HAP-1 (cell line): ENCODE measurements at regions not wholly inside any gene's neighbourhood (a gene's known extent, or its start where the extent isn't known, plus 50 kb on each side); places are given as distances from the start of the nearest gene placed in this dataset.
"Not testable (repeated sequence)": the region's sequence is repeated elsewhere in the genome, so short reads cannot be mapped to it uniquely, and the experiment has no call there.

Experiments used
- DNase-seq, 2 experiments: peaks; one replicate each; pipeline ENCODE4 v3.0.0-alpha.2; 2016 to 2020; ENCODE audit warnings: low spot score in 2 of 2
- H3K27me3 ChIP-seq: fragments of 250-450 bp; sonication (Bioruptor Pico); 2 replicates; pipeline ENCODE4 v1.5.1; 2020; ENCODE audit warnings: low read depth, mild to moderate bottlenecking, moderate library complexity
- H3K36me3 ChIP-seq: fragments of 250-450 bp; sonication (Bioruptor Pico); replicated peaks from 2 replicates; pipeline ENCODE4 v1.5.1; 2020; ENCODE audit warnings: mild to moderate bottlenecking
- H3K4me1 ChIP-seq: fragments of 250-450 bp; sonication (Bioruptor Pico); 2 replicates; pipeline ENCODE4 v1.5.1; 2020; ENCODE audit warnings: mild to moderate bottlenecking
- H3K4me3 ChIP-seq: fragments of 250-450 bp; sonication (Bioruptor Pico); 2 replicates; pipeline ENCODE4 v1.5.1; 2020; ENCODE audit warnings: mild to moderate bottlenecking, moderate library complexity
- H3K9me3 ChIP-seq: fragments of 250-450 bp; sonication (Bioruptor Pico); 2 replicates; pipeline ENCODE4 v1.5.1; 2020; ENCODE audit warnings: mild to moderate bottlenecking, moderate library complexity
- in situ Hi-C: fragments of 300-500 bp; cut with MboI; formaldehyde crosslinking; loops from 3 replicates; pipeline ENCODE4 v1.14.3; 2020; ENCODE audit warnings: low sequenced_read_pairs, inconsistent platforms, mixed read lengths

- in situ Hi-C loops = no loop called here
- no peak for DNase-seq
- no peaks in the 10 kb centered on the region for H3K9me3 ChIP-seq
Measured at GRCh38 chr21:15199414-15200383, 134.9 kb upstream of the NRIP1 start.

GRCh38 chr21:15203740-15204139, 138.9 kb upstream of the NRIP1 start:
- no peak overlapping the region for H3K4me3 ChIP-seq
- no peak for DNase-seq
- H3K27me3 ChIP-seq = no peaks in the 10 kb centered on the region
- H3K4me1 ChIP-seq = no peaks in the 10 kb centered on the region
- H3K36me3 ChIP-seq = no peaks in the 10 kb centered on the region
- in situ Hi-C loops = no loop called here
- no peaks in the 10 kb centered on the region for H3K9me3 ChIP-seq

More at GRCh38 chr21:15199414-15200383, 134.9 kb upstream of the NRIP1 start:
- Histone ChIP-seq H3K4me1 (no peaks in the 10 kb centered on the region), H3K4me3 (no peak overlapping the region), H3K36me3 (no peaks in the 10 kb centered on the region), H3K27me3 (no peaks in the 10 kb centered on the region)

GRCh38 chr21:15204140-15204969, 139.6 kb upstream of the NRIP1 start:
- H3K9me3 ChIP-seq = no peaks in the 10 kb centered on the region
- H3K4me3 ChIP-seq = no peak overlapping the region
- H3K27me3 ChIP-seq = no peaks in the 10 kb centered on the region
- in situ Hi-C loops = no loop called here
- DNase-seq = no peak
- H3K4me1 ChIP-seq = no peaks in the 10 kb centered on the region
- no peaks in the 10 kb centered on the region for H3K36me3 ChIP-seq

- Histone ChIP-seq H3K36me3 (no peaks in the 10 kb centered on the region), H3K27me3 (no peaks in the 10 kb centered on the region), H3K4me1 (no peaks in the 10 kb centered on the region), H3K4me3 (no peak overlapping the region), H3K9me3 (no peaks in the 10 kb centered on the region)
- DNase-seq = no peak
- in situ Hi-C loops = no loop called here
Measured at GRCh38 chr21:15204970-15205286, 140.1 kb upstream of the NRIP1 start.

GRCh38 chr21:15206514-15206913, 141.7 kb upstream of the NRIP1 start:
- in situ Hi-C loops = no loop called here
- H3K4me3 ChIP-seq = no peak overlapping the region
- no peak for DNase-seq
- no peaks in the 10 kb centered on the region for H3K27me3 ChIP-seq
- H3K9me3 ChIP-seq = no peaks in the 10 kb centered on the region; the same call in 1 of the 2 replicates
- H3K36me3 ChIP-seq = no peaks in the 10 kb centered on the region
- H3K4me1 ChIP-seq = no peaks in the 10 kb centered on the region

GRCh38 chr21:15207231-15207630, 142.4 kb upstream of the NRIP1 start:
- no peak for DNase-seq
- Histone ChIP-seq H3K27me3 (no peaks in the 10 kb centered on the region), H3K4me1 (no peaks in the 10 kb centered on the region), H3K36me3 (no peaks in the 10 kb centered on the region), H3K4me3 (no peak overlapping the region), H3K9me3 (no peaks in the 10 kb centered on the region; the same call in 1 of the 2 replicates)
- in situ Hi-C loops = no loop called here

- H3K27me3 ChIP-seq = no peaks in the 10 kb centered on the region
- H3K9me3 ChIP-seq = no peaks in the 10 kb centered on the region; the same call in 1 of the 2 replicates
- no peaks in the 10 kb centered on the region for H3K4me1 ChIP-seq
- no peak for DNase-seq
- no peaks in the 10 kb centered on the region for H3K36me3 ChIP-seq
- no peak overlapping the region for H3K4me3 ChIP-seq
- in situ Hi-C loops = no loop called here
Measured at GRCh38 chr21:15207635-15208370, 143.0 kb upstream of the NRIP1 start.

- in situ Hi-C loops = no loop called here
Measured at GRCh38 chr21:15208786-15209185, 144.0 kb upstream of the NRIP1 start.

GRCh38 chr21:15209224-15209623, 144.4 kb upstream of the NRIP1 start:
- Histone ChIP-seq H3K27me3 (no peaks in the 10 kb centered on the region), H3K4me1 (no peaks in the 10 kb centered on the region), H3K4me3 (no peak overlapping the region), H3K9me3 (no peaks in the 10 kb centered on the region; the same call in 1 of the 2 replicates), H3K36me3 (no peaks in the 10 kb centered on the region)
- in situ Hi-C loops = no loop called here
- no peak for DNase-seq

More at GRCh38 chr21:15208786-15209185, 144.0 kb upstream of the NRIP1 start:
- Histone ChIP-seq H3K4me3 (no peak overlapping the region), H3K36me3 (no peaks in the 10 kb centered on the region), H3K27me3 (no peaks in the 10 kb centered on the region), H3K9me3 (no peaks in the 10 kb centered on the region; the same call in 1 of the 2 replicates), H3K4me1 (no peaks in the 10 kb centered on the region)
- DNase-seq = no peak

- DNase-seq = no peak
Measured at GRCh38 chr21:15210235-15210678, 145.5 kb upstream of the NRIP1 start.

GRCh38 chr21:15211491-15212133, 146.8 kb upstream of the NRIP1 start:
- no peaks in the 10 kb centered on the region for H3K27me3 ChIP-seq
- no peaks in the 10 kb centered on the region for H3K36me3 ChIP-seq
- no peaks in the 10 kb centered on the region for H3K4me1 ChIP-seq
- no peak for DNase-seq
- H3K9me3 ChIP-seq = no peaks in the 10 kb centered on the region; the same call in 1 of the 2 replicates
- no peak overlapping the region for H3K4me3 ChIP-seq
- in situ Hi-C loops = no loop called here

More at GRCh38 chr21:15210235-15210678, 145.5 kb upstream of the NRIP1 start:
- no peaks in the 10 kb centered on the region for H3K36me3 ChIP-seq
- H3K4me1 ChIP-seq = no peaks in the 10 kb centered on the region
- H3K27me3 ChIP-seq = no peaks in the 10 kb centered on the region
- H3K9me3 ChIP-seq = no peaks in the 10 kb centered on the region; the same call in 1 of the 2 replicates
- in situ Hi-C loops = no loop called here
- H3K4me3 ChIP-seq = no peak overlapping the region

GRCh38 chr21:15212206-15212605, 147.4 kb upstream of the NRIP1 start:
- H3K4me3 ChIP-seq = no peak overlapping the region
- H3K4me1 ChIP-seq = no peaks in the 10 kb centered on the region
- no peaks in the 10 kb centered on the region for H3K27me3 ChIP-seq
- in situ Hi-C loops = no loop called here
- H3K36me3 ChIP-seq = no peaks in the 10 kb centered on the region
- H3K9me3 ChIP-seq = no peaks in the 10 kb centered on the region; the same call in 1 of the 2 replicates
- DNase-seq = no peak

GRCh38 chr21:15218476-15218875, 153.7 kb upstream of the NRIP1 start:
- H3K4me1 ChIP-seq, DNase-seq, H3K4me3 ChIP-seq, H3K27me3 ChIP-seq, H3K36me3 ChIP-seq, H3K9me3 ChIP-seq, in situ Hi-C loops: not testable (repeated sequence)
